SK-N-SH (cell line): ENCODE measurements at regions not wholly inside any gene's neighbourhood (a gene's known extent, or its start where the extent isn't known, plus 50 kb on each side); places are given as distances from the start of the nearest gene placed in this dataset.
A peak's percentile ranks its signal among the peaks of the same experiment; 100 is the strongest.

ENCODE experiments used
- CTCF ChIA-PET: fragments of 300-600, 350-600 bp; formaldehyde crosslinking; extraction: SDS; loops from one replicate; lab custom pipeline; 2021; lab: Yijun Ruan, JAX
- POLR2A ChIA-PET: fragments of 350-600 bp; sonication (Branson Sonifier 250); formaldehyde crosslinking; extraction: SDS; loops from one replicate; lab custom pipeline; 2020; ENCODE audit warnings: antibody characterized with exemption, inconsistent platforms; lab: Yijun Ruan, JAX
- DNase-seq: peaks from one replicate; pipeline ENCODE4 v3.0.0; 2012
- H2AFZ ChIP-seq: fragments of 200-600 bp; sonication (generic); 2 replicates; pipeline ENCODE4 v1.8.1; 2016; ENCODE audit warnings: antibody characterized with exemption, mild to moderate bottlenecking, low read depth
- H3F3A ChIP-seq: fragments of 200-600 bp; sonication (generic); replicated peaks from 2 replicates; pipeline ENCODE3; 2016; ENCODE audit warnings: antibody characterized with exemption, mild to moderate bottlenecking; ENCODE audit not compliant: insufficient read depth
- H3K27ac ChIP-seq, 2 experiments: fragments of 200-500 bp in 1 of 2; fragments of 200-600 bp in 1 of 2; sonication (Bioruptor generic) in 1 of 2; sonication (generic), shearing (Covaris generic) in 1 of 2; 2 replicates each; pipeline versions ENCODE4 v1.5.1 to v1.6.1; 2014 to 2016; ENCODE audit warnings: low read depth in 2 of 2, inconsistent platforms in 1 of 2, low read length in 1 of 2, mild to moderate bottlenecking in 1 of 2, mixed read lengths in 1 of 2
- H3K27me3 ChIP-seq: fragments of 200-600 bp; sonication (generic), shearing (Covaris generic); 2 replicates; pipeline ENCODE4 v1.6.1; 2016; ENCODE audit warnings: mixed run types; ENCODE audit not compliant: insufficient read depth
- H3K36me3 ChIP-seq, 2 experiments: fragments of 200-500 bp in 1 of 2; fragments of 200-600 bp in 1 of 2; sonication (Bioruptor generic) in 1 of 2; sonication (generic) in 1 of 2; replicated peaks in 1 of 2; 2 replicates each; pipeline versions ENCODE3 to v1.5.1; 2014 to 2016; ENCODE audit warnings: low read length in 1 of 2, mild to moderate bottlenecking in 1 of 2; ENCODE audit not compliant: insufficient read depth in 2 of 2, control insufficient read depth in 1 of 2
- H3K4me1 ChIP-seq, 2 experiments: fragments of 200-500 bp in 1 of 2; fragments of 200-600 bp in 1 of 2; sonication (Bioruptor generic) in 1 of 2; sonication (generic), shearing (Covaris generic) in 1 of 2; 2 replicates each; pipeline versions ENCODE4 v1.5.1 to v1.6.1; 2014 to 2016; ENCODE audit warnings: low read depth in 1 of 2, low read length in 1 of 2, mixed run types in 1 of 2; ENCODE audit not compliant: insufficient read depth in 2 of 2, control insufficient read depth in 1 of 2
- H3K4me2 ChIP-seq: fragments of 200-600 bp; sonication (generic), shearing (Covaris generic); 2 replicates; pipeline ENCODE4 v1.6.1; 2017; ENCODE audit warnings: mixed run types
- H3K4me3 ChIP-seq, 2 experiments: fragments of 200-500 bp in 1 of 2; fragments of 200-600 bp in 1 of 2; sonication (Bioruptor generic) in 1 of 2; sonication (generic), shearing (Covaris generic) in 1 of 2; 2 replicates each; pipeline versions ENCODE4 v1.5.1 to v1.8.1; 2014 to 2016; ENCODE audit warnings: low read depth in 2 of 2, inconsistent platforms in 1 of 2, low read length in 1 of 2, mild to moderate bottlenecking in 1 of 2, mixed read lengths in 1 of 2, moderate library complexity in 1 of 2
- H3K79me2 ChIP-seq: fragments of 200-600 bp; sonication (generic); 2 replicates; pipeline ENCODE4 v1.8.1; 2017; ENCODE audit warnings: mild to moderate bottlenecking; ENCODE audit not compliant: insufficient read depth
- H3K9ac ChIP-seq: fragments of 200-600 bp; sonication (generic); 2 replicates; pipeline ENCODE4 v1.6.1; 2017; ENCODE audit warnings: mixed run types
- H3K9me2 ChIP-seq: fragments of 200-600 bp; sonication (generic); 2 replicates; pipeline ENCODE4 v1.6.1; 2017; ENCODE audit warnings: mixed run types
- H3K9me3 ChIP-seq: fragments of 200-600 bp; sonication (generic); 2 replicates; pipeline ENCODE4 v1.6.1; 2017; ENCODE audit warnings: mixed run types, mild to moderate bottlenecking, moderate library complexity
- H4K20me1 ChIP-seq: fragments of 200-600 bp; sonication (generic); 2 replicates; pipeline ENCODE4 v1.6.1; 2017; ENCODE audit warnings: mild to moderate bottlenecking, mixed run types; ENCODE audit not compliant: insufficient read depth
- EP300 ChIP-seq, 2 experiments: IDR thresholded peaks; 2 replicates each; pipeline versions ENCODE4 v1.4.0 to v1.6.1; 2012; ENCODE audit warnings: borderline replicate concordance in 1 of 2, low read depth in 1 of 2, low read length in 1 of 2
- EZH2phosphoT487 ChIP-seq: fragments of 200-600 bp; sonication (generic); IDR thresholded peaks from 2 replicates; pipeline ENCODE4 v1.6.1; 2017; ENCODE audit warnings: low read depth, mixed run types, mild to moderate bottlenecking, antibody characterized with exemption, moderate library complexity, borderline replicate concordance
- FOSL2 ChIP-seq: IDR thresholded peaks from 2 replicates; pipeline ENCODE4 v1.4.0; 2012; ENCODE audit warnings: low read depth, mild to moderate bottlenecking, moderate library complexity, borderline replicate concordance
- FOXJ3 ChIP-seq: sonication (generic); formaldehyde crosslinking; IDR thresholded peaks from 2 replicates; pipeline ENCODE4 v1.5.1; 2020; ENCODE audit warnings: mild to moderate bottlenecking, missing genetic modification reagents
- GABPA ChIP-seq: IDR thresholded peaks from 2 replicates; pipeline ENCODE4 v1.4.0; 2012; ENCODE audit warnings: low read depth, mild to moderate bottlenecking
- GATA2 ChIP-seq: sonication (generic); formaldehyde crosslinking; IDR thresholded peaks from 2 replicates; pipeline ENCODE4 v1.5.0; 2020; ENCODE audit warnings: mild to moderate bottlenecking, missing genetic modification reagents
- IRF3 ChIP-seq: fragments of 150-350 bp; IDR thresholded peaks from 2 replicates; pipeline ENCODE4 v1.6.1; 2016; ENCODE audit warnings: mild to moderate bottlenecking, low read depth, low read length
- MEF2A ChIP-seq: IDR thresholded peaks from 2 replicates; pipeline ENCODE4 v1.4.0; 2012; ENCODE audit warnings: low read depth, borderline replicate concordance
- MXI1 ChIP-seq: IDR thresholded peaks from 2 replicates; pipeline ENCODE4 v1.6.1; 2012; ENCODE audit warnings: mild to moderate bottlenecking, low read depth, low read length, improper control_type of control experiment
- NFIC ChIP-seq: IDR thresholded peaks from 2 replicates; pipeline ENCODE4 v1.4.0; 2012; ENCODE audit warnings: borderline replicate concordance
- NRF1 ChIP-seq: IDR thresholded peaks from 2 replicates; pipeline ENCODE4 v1.6.1; 2012; ENCODE audit warnings: low read depth, mild to moderate bottlenecking, low read length
- RCOR1 ChIP-seq: fragments of 150-350 bp; IDR thresholded peaks from 2 replicates; pipeline ENCODE4 v1.6.1; 2017; ENCODE audit warnings: antibody characterized with exemption, low read length
- REST ChIP-seq: IDR thresholded peaks from 2 replicates; pipeline ENCODE4 v1.6.1; 2012; ENCODE audit warnings: mild to moderate bottlenecking, low read depth, low read length, moderate library complexity
- RXRA ChIP-seq: IDR thresholded peaks from 2 replicates; pipeline ENCODE4 v1.4.0; 2012; ENCODE audit warnings: low read depth, mild to moderate bottlenecking, borderline replicate concordance
- SMC3 ChIP-seq: IDR thresholded peaks from 2 replicates; pipeline ENCODE4 v1.6.1; 2012; ENCODE audit warnings: low read depth, low read length, improper control_type of control experiment
- TEAD4 ChIP-seq: IDR thresholded peaks from 2 replicates; pipeline ENCODE4 v1.4.0; 2012; ENCODE audit warnings: mild to moderate bottlenecking, borderline replicate concordance; ENCODE audit not compliant: insufficient read depth
- YY1 ChIP-seq: IDR thresholded peaks from 2 replicates; pipeline ENCODE4 v1.4.0; 2012; ENCODE audit warnings: low read depth, mild to moderate bottlenecking
- WGBS: methylation state at CpG from one replicate; pipeline ENCODE4 v1.1.6; 2017; ENCODE audit warnings: low lambda C conversion rate; 5-methylcytosine and 5-hydroxymethylcytosine counted together

DNA sequence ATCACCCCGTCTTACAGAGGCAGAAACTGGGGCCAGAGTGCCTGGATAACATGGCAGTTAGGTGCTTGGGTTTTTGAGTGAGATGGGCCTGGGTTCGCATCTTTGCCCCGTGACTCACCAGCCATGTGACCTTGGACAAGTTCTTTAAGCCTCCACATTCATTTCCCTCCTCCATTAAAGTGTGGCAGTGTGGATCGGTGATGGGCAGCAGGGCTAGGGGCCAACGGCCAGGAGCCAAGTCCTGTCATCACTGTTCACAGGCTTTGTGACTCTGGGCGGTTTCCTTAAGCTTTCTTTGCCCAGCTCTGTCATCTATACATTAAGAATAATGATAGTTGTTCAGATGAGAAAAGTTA is 85.5 kb upstream of the PMEPA1 start (continued):
- TF ChIP-seq REST (no peak), SMC3 (no peak), NFIC (peak; percentile 67), IRF3 (no peak), NRF1 (no peak), GABPA (no peak), TEAD4 (no peak), YY1 (no peak), EP300 (IDR thresholded peaks at IDR 0.05; ENCODE audit: borderline replicate concordance in 1 of 2, low read depth in 1 of 2, low read length in 1 of 2) (no peak), RXRA (no peak), FOXJ3 (no peak), MEF2A (no peak)

DNA sequence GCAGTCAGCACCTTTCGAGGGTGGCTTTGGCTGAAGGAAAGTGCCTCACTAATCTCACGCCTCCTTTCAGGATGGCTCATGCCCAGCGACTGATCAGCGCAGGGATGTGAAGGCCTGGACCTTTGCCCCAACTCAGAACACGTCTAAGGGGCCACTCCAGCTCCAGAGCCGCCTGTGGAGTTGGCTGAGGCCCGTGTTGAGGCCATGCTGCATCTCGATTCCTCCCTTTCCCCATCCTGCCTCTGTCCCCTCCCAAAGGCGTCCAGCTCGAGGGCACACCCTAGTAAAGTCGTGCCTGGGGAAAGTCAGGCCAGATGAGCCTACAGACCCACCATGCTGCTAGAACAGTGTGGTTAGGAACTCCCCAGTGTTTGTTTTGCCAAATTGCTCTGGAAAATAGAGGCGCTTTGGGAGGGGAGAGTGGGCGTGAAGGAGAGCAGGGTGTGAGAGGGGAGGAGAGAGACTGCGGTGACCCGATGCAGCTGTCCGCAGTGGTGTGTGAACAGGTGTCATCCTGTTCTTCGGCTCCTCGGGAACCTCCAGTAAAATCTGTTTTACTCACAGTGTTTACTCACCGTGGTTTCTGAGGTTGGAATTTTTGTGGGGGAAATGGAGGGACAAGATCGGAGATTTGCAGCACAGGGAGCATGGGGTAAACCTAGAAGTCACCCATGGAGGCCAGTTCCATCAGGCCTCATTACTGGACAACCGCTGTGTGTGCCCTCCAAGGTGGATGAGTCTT is 85.0 kb upstream of the PMEPA1 start:
- 0 out of 2 replicates have a peak overlapping the region, but pooled peaks have one; percentile 18 for H2AFZ ChIP-seq
- H3K9ac ChIP-seq = no peak overlapping the region
- no peaks in the 10 kb centered on the region for H3K9me3 ChIP-seq
- peaks cover 0 to 2% of the 10 kb centered on the region in 2 experiments; a peak in 1 of 4 replicates for H3K4me1 ChIP-seq
- no peak overlapping the region for H3K27ac ChIP-seq
- CTCF ChIA-PET = no interaction called here
- no peaks in the 10 kb centered on the region for H3K27me3 ChIP-seq
- H3K79me2 ChIP-seq = no peaks in the 10 kb centered on the region
- TF ChIP-seq GATA2 (CRISPR knock-in tag) = no peak
- TF ChIP-seq REST = no peak
- no peak for TF ChIP-seq GABPA
- no peak for TF ChIP-seq MXI1
- TF ChIP-seq MEF2A = no peak
- no peak for TF ChIP-seq FOXJ3
- no peak for TF ChIP-seq NFIC
- no peak for TF ChIP-seq RCOR1
- TF ChIP-seq EZH2phosphoT487 = no peak
- no peak for TF ChIP-seq FOSL2
- TF ChIP-seq, all 33 proteins: peak for 0
- no peak for DNase-seq
- Histone ChIP-seq H3K9me2 (no peaks in the 10 kb centered on the region), H3F3A (no peaks in the 10 kb centered on the region), H3K4me3 (no peak overlapping the region), H3K4me2 (no peak overlapping the region), H4K20me1 (no peaks in the 10 kb centered on the region), H3K36me3 (no peaks in the 10 kb centered on the region)
- POLR2A ChIA-PET = no interaction called here
- 87% methylated on average over 21 of the region's 21 CpGs for WGBS
